GM18511 (cell line): ENCODE measurements at regions not wholly inside any gene's neighbourhood (a gene's known extent, or its start where the extent isn't known, plus 50 kb on each side); places are given as distances from the start of the nearest gene placed in this dataset.
"Not testable (repeated sequence)": the region's sequence is repeated elsewhere in the genome, so short reads cannot be mapped to it uniquely, and the experiment has no call there.

Experiments used
- ATAC-seq: cut with Tn5 transposase; IDR thresholded peaks from one replicate; pipeline ENCODE4 v1.9.1; 2021; ENCODE audit warnings: mild to moderate bottlenecking, moderate library complexity; ENCODE audit not compliant: unreplicated experiment

DNA sequence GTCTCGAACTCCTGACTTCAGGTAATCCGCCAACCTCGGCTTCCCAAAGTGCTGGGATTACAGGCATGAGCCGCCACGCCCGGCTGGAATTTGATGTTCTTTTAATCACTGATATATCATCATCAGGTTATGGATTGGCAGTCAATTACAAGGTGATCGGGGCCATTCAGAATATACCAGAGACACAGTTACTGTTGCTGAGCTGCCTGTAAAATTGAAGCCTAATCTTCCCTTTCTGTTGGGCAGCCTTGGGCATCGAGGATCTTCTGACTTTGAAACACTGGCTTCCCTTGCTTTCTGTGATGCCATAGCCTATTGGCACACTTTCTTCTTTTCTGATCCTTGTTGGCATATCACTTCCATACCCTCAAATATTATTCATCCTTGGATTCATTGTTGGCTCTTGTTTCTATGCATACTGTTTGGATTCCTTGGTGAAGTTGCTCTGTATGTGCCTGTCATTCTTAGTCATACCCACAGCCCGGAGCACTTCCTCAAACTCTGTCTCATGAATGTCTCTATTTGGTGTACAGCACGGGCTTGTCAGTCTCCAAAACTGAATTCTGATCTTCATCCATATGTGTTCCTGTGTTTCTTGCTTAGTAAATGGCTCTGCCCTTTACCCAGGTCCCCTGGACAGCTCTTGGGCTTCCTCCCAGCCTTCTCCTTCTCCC, 85.6 kb upstream of the CRYM start:
- peak; percentile 33 for ATAC-seq

- ATAC-seq: not testable (repeated sequence)
Observed at GRCh38 chr16:21361612-21362227, 83.6 kb upstream of the CRYM start.

DNA sequence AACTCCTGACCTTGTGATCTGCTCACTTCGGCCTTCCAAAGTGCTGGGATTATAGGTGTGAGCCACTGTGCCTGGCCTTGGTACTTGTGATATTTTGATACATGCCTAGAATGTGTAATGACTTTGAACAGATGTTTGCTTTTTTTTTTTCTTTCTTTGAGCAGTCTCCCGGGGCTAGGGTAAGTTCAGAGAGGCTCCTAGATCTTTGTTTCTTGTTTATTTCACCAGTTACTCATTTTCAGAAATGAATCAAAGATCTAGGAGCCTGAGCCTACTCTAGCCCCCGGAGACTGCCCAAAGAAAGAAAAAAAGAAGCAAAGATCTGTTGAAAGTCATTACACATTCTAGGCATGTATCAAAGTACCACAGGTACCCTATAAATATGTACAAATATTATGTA, 83.0 kb upstream of the CRYM start:
- ATAC-seq: not testable (repeated sequence)

GRCh38 chr16:21359513-21359912, 81.4 kb upstream of the CRYM start:
- ATAC-seq: not testable (repeated sequence)

DNA sequence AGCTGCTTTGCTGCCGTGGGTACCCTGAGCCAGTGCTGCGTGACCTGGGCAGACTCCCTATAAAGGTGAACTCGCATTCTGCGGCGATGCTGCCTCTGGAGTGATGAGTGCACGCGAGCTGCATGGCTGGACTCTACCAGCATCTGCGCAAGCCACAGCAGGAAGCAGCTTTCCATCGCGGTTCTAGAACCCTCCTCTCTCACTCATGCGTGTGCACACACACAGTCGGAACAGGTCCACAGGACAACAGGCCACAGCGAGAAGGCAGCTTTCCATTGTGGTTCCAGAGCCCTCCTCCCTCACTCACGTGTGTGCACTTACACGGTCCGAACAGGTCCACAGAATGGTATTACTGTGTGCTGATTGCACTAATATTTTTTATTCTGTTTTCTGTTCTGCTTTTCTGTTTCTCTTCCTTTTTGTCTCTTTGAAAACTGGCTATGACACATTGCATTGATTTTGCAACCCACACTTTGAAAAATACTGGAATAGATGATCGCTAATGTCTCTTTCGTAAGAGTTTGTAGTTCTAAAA, 80.2 kb upstream of the CRYM start:
- ATAC-seq: peak; percentile 59

- ATAC-seq: not testable (repeated sequence)
Observed at GRCh38 chr16:21356308-21356707, 78.2 kb upstream of the CRYM start.

DNA sequence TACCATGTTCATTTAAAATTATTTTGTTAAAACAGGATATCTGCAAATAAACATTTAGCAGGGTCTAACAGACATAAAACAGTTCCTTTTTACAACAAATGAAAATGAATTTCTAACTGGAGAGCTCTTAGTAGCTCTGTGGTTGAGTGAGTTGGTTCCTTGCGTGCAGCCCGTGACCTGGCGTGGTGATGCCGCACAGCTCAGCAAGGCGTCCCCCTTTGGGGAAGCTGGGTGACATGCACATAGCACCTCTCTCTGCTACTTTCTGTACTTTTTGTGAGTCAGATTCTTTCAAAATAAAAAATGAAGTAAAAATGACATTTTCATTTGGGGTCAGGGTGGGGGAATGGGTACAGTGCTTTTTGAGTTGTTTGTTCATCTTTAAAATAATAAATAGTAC, 73.3 kb upstream of the CRYM start:
- ATAC-seq: not testable (repeated sequence)

DNA sequence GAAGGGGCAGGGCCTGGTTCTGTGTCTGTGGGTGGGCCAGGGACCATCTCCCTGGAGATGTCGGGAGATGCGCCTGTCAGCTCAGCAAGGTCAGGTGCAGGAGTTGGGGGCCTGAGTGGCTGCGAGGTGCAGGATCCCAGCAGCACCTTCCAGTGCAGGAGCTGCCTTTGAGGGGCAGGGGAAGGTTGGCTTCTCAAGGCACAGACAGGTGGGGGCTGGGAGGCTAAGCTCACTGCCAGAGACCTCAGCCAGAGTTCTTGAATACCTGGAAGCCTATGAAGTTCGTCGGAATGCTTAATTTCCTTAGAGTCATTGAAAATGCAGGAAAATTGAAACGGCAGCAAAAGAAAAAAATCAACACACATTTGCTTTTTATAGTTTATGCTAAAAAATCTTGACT, 72.8 kb upstream of the CRYM start:
- ATAC-seq: not testable (repeated sequence)

DNA sequence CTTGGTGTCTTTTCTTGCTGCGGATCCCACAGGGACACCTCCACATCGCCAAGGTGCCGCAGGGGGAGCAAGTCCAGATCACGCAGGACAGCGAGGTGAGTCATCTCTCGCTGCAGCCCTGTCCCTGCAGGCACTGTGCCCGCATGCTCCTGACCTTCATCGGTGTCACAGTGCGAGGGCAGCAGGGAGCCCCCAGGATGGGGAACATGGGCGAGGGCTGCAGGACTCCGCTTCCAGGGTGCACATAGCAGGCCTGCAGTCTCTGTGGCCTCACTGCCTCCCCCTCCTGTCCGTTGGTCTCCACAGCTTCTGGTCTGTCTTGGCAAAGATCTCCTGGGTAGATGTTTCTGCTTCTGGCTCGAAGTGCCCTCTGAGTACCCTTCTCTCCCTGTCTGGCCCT, 71.2 kb upstream of the CRYM start:
- ATAC-seq: not testable (repeated sequence)

- not testable (repeated sequence) for ATAC-seq
Observed at GRCh38 chr16:21348815-21349214, 70.7 kb upstream of the CRYM start.

DNA sequence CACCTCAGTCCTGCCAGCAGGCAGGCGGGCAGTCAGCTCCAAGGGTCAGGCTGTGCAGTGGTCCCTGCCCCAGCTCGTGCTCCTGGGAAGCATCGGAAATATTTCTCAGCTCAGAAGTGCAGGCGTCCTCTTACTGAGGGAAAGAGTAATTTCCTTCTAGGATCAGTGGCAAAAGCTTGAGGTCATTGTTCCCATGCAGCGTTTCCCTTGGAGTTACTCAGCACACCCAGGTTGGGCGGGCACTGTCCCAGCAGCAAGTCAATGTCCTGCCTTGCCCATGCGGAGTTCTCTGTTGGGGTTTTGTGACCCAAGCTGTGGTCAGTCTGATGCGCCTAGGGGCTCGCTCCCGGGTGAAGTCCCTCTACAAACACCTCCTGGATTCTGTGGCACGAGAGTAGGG, 69.4 kb upstream of the CRYM start:
- ATAC-seq: not testable (repeated sequence)

GRCh38 chr16:21346756-21347491, 68.8 kb upstream of the CRYM start:
- not testable (repeated sequence) for ATAC-seq

- ATAC-seq: not testable (repeated sequence)
Observed at GRCh38 chr16:21344361-21344912, 66.3 kb upstream of the CRYM start.

GRCh38 chr16:21341101-21341500, 63.0 kb upstream of the CRYM start:
- ATAC-seq: no peak

GRCh38 chr16:21339941-21340340, 61.9 kb upstream of the CRYM start:
- no peak for ATAC-seq

GRCh38 chr16:21339269-21339641, 61.2 kb upstream of the CRYM start:
- ATAC-seq: no peak

- ATAC-seq: no peak
Observed at GRCh38 chr16:21338537-21339268, 60.6 kb upstream of the CRYM start.

DNA sequence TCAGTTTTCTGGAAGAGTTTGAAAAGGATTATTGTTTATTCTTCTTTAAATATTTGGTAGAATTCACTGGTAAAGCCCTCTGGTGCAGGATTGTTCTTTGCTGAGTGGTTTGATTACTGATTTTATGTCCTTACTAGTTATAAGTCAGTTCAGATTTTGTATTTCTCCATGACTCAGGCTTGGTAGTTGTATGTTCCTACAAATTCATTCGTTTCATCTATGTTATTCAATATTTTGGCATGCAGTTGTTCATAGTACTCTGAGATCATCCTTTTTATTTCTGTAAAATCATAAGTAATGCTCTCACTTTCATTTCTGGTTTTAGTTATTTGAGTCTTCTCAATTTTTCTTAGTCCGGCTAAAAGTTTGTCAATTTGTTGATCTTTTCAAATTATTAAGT, 58.1 kb upstream of the CRYM start:
- no peak for ATAC-seq

GRCh38 chr16:21334188-21335146, 56.4 kb upstream of the CRYM start:
- ATAC-seq: not testable (repeated sequence)

DNA sequence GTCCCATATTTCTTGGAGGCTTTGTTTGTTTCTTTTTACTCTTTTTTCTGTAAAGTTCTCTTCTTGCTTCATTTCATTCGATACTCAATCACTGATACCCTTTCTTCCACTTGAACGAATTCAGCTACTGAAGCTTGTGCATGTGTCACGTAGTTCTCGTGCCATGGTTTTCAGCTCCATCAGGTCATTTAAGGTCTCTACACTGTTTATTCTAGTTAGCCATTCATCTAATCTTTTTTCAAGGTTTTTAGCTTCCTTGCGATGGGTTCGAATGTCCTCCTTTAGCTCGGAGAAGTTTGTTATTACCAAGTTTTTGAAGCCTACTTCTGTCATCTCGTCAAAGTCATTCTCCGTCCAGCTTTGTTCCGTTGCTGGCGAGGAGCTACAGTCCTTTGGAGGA, 55.6 kb upstream of the CRYM start:
- not testable (repeated sequence) for ATAC-seq
